ENCODE measurements at regions not wholly inside any gene's neighbourhood (a gene's known extent, or its start where the extent isn't known, plus 50 kb on each side); places are given as distances from the start of the nearest gene placed in this dataset.
A peak's percentile ranks its signal among the peaks of the same experiment; 100 is the strongest.

DNA sequence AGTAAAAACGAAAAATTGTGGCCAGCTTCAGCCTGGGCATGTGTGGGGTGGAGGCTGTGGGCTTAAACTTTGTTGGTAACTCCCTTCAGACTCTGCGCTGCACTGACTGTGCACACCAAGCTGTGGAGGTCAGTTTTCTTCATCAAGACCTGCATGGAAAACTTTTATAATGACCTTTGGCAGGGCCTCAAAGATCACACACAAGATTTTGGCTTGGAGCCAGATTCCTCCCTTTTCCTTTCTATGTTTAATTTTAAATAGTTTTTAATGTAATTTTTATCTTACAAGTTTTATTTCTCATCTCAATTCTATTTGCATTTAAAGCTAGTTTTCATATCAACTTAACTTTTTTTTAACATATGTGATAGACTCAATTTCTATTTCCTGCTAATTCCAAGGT lies 1211.1 kb upstream of the CDH18 start:
- TF ChIP-seq POLR2AphosphoS5 (IDR thresholded peaks at IDR 0.05; ENCODE audit: insufficient read depth, low read depth, low read length) (no peak), EZH2 (IDR thresholded peaks at IDR 0.05; ENCODE audit: borderline replicate concordance, low read depth, low read length, severe bottlenecking) (no peak), JUN (IDR thresholded peaks at IDR 0.05; ENCODE audit: borderline replicate concordance, insufficient read depth, insufficient read length, low read depth) (no peak), POLR2A (IDR thresholded peaks at IDR 0.05; ENCODE audit: low read depth, low read length) (no peak), MYC (IDR thresholded peaks at IDR 0.05; ENCODE audit: low read depth, low read length) (no peak), FOS (IDR thresholded peaks at IDR 0.05; ENCODE audit: borderline replicate concordance, insufficient read depth, low read length) (no peak), GATA2 (IDR thresholded peaks at IDR 0.05; ENCODE audit: insufficient read depth, insufficient read length, low read depth, low read length) (no peak)
- TF ChIP-seq, protein P1, sequence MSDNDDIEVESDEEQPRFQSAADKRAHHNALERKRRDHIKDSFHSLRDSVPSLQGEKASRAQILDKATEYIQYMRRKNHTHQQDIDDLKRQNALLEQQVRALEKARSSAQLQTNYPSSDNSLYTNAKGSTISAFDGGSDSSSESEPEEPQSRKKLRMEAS (IDR thresholded peaks at IDR 0.05; ENCODE audit: insufficient read depth, insufficient read length), result no peak
- TF ChIP-seq, protein P2, sequence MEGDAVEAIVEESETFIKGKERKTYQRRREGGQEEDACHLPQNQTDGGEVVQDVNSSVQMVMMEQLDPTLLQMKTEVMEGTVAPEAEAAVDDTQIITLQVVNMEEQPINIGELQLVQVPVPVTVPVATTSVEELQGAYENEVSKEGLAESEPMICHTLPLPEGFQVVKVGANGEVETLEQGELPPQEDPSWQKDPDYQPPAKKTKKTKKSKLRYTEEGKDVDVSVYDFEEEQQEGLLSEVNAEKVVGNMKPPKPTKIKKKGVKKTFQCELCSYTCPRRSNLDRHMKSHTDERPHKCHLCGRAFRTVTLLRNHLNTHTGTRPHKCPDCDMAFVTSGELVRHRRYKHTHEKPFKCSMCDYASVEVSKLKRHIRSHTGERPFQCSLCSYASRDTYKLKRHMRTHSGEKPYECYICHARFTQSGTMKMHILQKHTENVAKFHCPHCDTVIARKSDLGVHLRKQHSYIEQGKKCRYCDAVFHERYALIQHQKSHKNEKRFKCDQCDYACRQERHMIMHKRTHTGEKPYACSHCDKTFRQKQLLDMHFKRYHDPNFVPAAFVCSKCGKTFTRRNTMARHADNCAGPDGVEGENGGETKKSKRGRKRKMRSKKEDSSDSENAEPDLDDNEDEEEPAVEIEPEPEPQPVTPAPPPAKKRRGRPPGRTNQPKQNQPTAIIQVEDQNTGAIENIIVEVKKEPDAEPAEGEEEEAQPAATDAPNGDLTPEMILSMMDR (IDR thresholded peaks at IDR 0.05; ENCODE audit: extremely low read depth in 1 of 2, insufficient read depth in 1 of 2, low read depth in 1 of 2, low read length in 2 of 2), result no peak
- POLR2A ChIA-PET, result no interaction called here

More for the DNA sequence above, 1211.1 kb upstream of the CDH18 start:
- H3K9ac ChIP-seq (replicated peaks; ENCODE audit: extremely low read depth, insufficient read depth, low read length), result no peak overlapping the region
- H3K79me2 ChIP-seq (ENCODE audit: control insufficient read depth, insufficient read depth, low read length), result no peaks in the 10 kb centered on the region
- intact Hi-C loops (cut with micrococcal nuclease), result no loop called here
- no peak overlapping the region for H3K4me3 ChIP-seq (replicated peaks in 1 of 3; ENCODE audit: insufficient read depth in 1 of 3, low read depth in 1 of 3, low read length in 3 of 3)
- H3K36me3 ChIP-seq (ENCODE audit: control insufficient read depth in 2 of 2, extremely low read depth in 1 of 2, insufficient read depth in 2 of 2, low read length in 2 of 2), result no peaks in the 10 kb centered on the region
- peaks cover 3% of the 10 kb centered on the region for H3K4me1 ChIP-seq (ENCODE audit: control insufficient read depth, extremely low read depth, insufficient read depth, low read length)
- BruUV-seq (replicated peaks), result no TSS peak
- H3K27me3 ChIP-seq (ENCODE audit: control insufficient read depth in 2 of 2, insufficient read depth in 2 of 2, low read length in 2 of 2), result no peaks in the 10 kb centered on the region
- no peak for FAIRE-seq
- peak; percentile 4 for DNase-seq (ENCODE audit: low read depth, low spot score)
- H3K4me2 ChIP-seq (ENCODE audit: insufficient read depth, low read length), result no peak overlapping the region
- CTCF ChIA-PET, result interaction anchor here (1.5 kb wide), 1 partner anchor 62 kb away, joined by 3 read pairs; no protein-coding TSS in a partner anchor
- no peak overlapping the region for H2AFZ ChIP-seq (ENCODE audit: low read depth, low read length)
- H4K20me1 ChIP-seq (replicated peaks; ENCODE audit: control insufficient read depth, extremely low read depth, insufficient read depth, low read length), result no peaks in the 10 kb centered on the region
- dilution Hi-C loops (cut with MboI; ENCODE audit: extremely low pct_ligation_motif_present, low sequenced_read_pairs), result no loop called here
- no peaks in the 10 kb centered on the region for H3K9me1 ChIP-seq (replicated peaks; ENCODE audit: control insufficient read depth, extremely low read depth, insufficient read depth, low read length)
- H3K27ac ChIP-seq (ENCODE audit: insufficient read depth, low read depth, low read length), result no peak overlapping the region
- no peaks in the 10 kb centered on the region for H3K9me3 ChIP-seq (replicated peaks; ENCODE audit: control insufficient read depth, insufficient read depth, low read length)

All from endothelial cell of umbilical vein (primary cell).